Activated T-cell treated with anti-CD3 and anti-CD28 coated beads, Interleukin-2, amount 50 U/mL, for 72 hours (primary cell): ENCODE measurements at regions not wholly inside any gene's neighbourhood (a gene's known extent, or its start where the extent isn't known, plus 50 kb on each side); places are given as distances from the start of the nearest gene placed in this dataset.

Experiments used
- ATAC-seq, 2 donors: fragments of 150-1000 bp; cut with Tn5 transposase; replicated peaks in 1 of 2; 2 replicates each; pipeline ENCODE4 v1.10.0; 2021; ENCODE audit warnings: moderate library complexity in 2 of 2, mild to moderate bottlenecking in 1 of 2
- DNase-seq, 2 donors: peaks; one replicate each; pipeline ENCODE4 v3.0.0; 2021 to 2022; ENCODE audit warnings: mixed read lengths in 1 of 2
- H3K27ac Mint-ChIP-seq: one replicate; pipeline ENCODE4 v1.8.0; 2022; ENCODE audit warnings: mild to moderate bottlenecking, moderate library complexity, mixed read lengths
- H3K27me3 Mint-ChIP-seq: one replicate; pipeline ENCODE4 v1.8.0; 2022; ENCODE audit warnings: low read depth, mixed read lengths
- H3K36me3 Mint-ChIP-seq, 2 donors: one replicate each; pipeline ENCODE4 v1.8.0; 2022; ENCODE audit warnings: mixed read lengths in 2 of 2, mild to moderate bottlenecking in 1 of 2; ENCODE audit not compliant: insufficient read depth in 2 of 2
- H3K4me1 Mint-ChIP-seq: one replicate; pipeline ENCODE4 v1.8.0; 2022; ENCODE audit warnings: low read depth, mixed read lengths
- H3K4me3 Mint-ChIP-seq, 2 donors: one replicate each; pipeline ENCODE4 v1.8.0; 2022; ENCODE audit warnings: mild to moderate bottlenecking in 2 of 2, mixed read lengths in 2 of 2, moderate library complexity in 2 of 2
- H3K9me3 Mint-ChIP-seq, 2 donors: one replicate each; pipeline ENCODE4 v1.8.0; 2022; ENCODE audit warnings: mixed read lengths in 2 of 2

- Mint-ChIP-seq H3K4me3 (no peak overlapping the region), H3K4me1 (no peaks in the 10 kb centered on the region), H3K27me3 (no peaks in the 10 kb centered on the region), H3K36me3 (no peaks in the 10 kb centered on the region), H3K27ac (no peak overlapping the region), H3K9me3 (no peaks in the 10 kb centered on the region)
- ATAC-seq = no peak
- DNase-seq = no peak
These were observed 102.7 kb upstream of the NREP start for GRCh38 chr5:111859533-111860270.

DNA sequence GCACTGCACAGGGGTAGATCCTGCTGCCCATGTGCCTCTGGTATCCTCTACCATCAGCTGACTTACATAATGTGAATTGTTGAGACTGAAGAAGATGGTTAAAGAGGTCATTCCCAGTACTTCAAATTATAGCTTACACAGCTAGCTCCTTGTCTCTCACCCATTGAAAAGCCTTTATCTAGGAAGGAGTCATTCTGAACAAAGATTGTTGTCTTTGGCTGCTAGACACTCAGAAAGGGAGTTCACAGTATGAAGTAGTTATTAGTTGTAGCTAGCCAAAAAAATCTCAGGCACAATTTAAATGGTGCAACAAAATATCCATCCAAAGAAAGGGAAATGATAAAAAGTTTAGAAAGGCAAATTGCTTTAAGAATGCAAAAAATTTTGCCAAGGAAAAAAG, 102.0 kb upstream of the NREP start:
- no peak overlapping the region for H3K27ac Mint-ChIP-seq
- no peaks in the 10 kb centered on the region for H3K9me3 Mint-ChIP-seq
- no peaks in the 10 kb centered on the region for H3K27me3 Mint-ChIP-seq
- ATAC-seq (no peak), DNase-seq (no peak)
- H3K4me3 Mint-ChIP-seq = no peak overlapping the region
- H3K4me1 Mint-ChIP-seq = no peaks in the 10 kb centered on the region
- no peaks in the 10 kb centered on the region for H3K36me3 Mint-ChIP-seq

DNA sequence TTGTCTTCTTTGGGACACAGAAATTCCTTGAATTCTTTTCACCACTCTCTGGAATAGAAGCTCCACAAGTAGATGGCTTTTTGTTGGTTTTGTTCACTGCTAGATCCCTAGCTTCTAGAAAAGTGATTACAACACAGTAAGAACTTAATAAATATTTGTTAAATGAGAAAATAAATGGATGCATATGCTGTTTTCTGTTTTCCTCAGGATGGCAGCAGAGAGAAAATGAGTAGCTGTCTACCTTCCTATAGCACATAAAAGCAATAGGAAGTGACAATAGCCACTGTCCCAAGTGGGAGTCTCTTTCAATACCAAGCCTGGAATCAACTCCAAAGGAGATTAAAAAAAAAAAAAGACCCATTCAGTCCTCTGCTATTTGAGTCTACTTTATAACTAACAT, 100.6 kb upstream of the NREP start:
- H3K4me1 Mint-ChIP-seq = no peaks in the 10 kb centered on the region
- no peak for DNase-seq
- H3K27me3 Mint-ChIP-seq = no peaks in the 10 kb centered on the region
- no peak for ATAC-seq
- no peak overlapping the region for H3K4me3 Mint-ChIP-seq
- no peaks in the 10 kb centered on the region for H3K9me3 Mint-ChIP-seq
- no peak overlapping the region for H3K27ac Mint-ChIP-seq
- no peaks in the 10 kb centered on the region for H3K36me3 Mint-ChIP-seq

GRCh38 chr5:111856876-111857466, 100.0 kb upstream of the NREP start:
- no peaks in the 10 kb centered on the region for H3K9me3 Mint-ChIP-seq
- no peaks in the 10 kb centered on the region for H3K4me1 Mint-ChIP-seq
- DNase-seq = no peak
- H3K36me3 Mint-ChIP-seq = no peaks in the 10 kb centered on the region
- H3K27ac Mint-ChIP-seq = no peak overlapping the region
- no peak overlapping the region for H3K4me3 Mint-ChIP-seq
- no peaks in the 10 kb centered on the region for H3K27me3 Mint-ChIP-seq
- ATAC-seq = no peak

GRCh38 chr5:111855356-111855755, 98.4 kb upstream of the NREP start:
- no peaks in the 10 kb centered on the region for H3K4me1 Mint-ChIP-seq
- H3K4me3 Mint-ChIP-seq = no peak overlapping the region
- no peak overlapping the region for H3K27ac Mint-ChIP-seq
- H3K36me3 Mint-ChIP-seq = no peaks in the 10 kb centered on the region
- ATAC-seq = no peak
- no peaks in the 10 kb centered on the region for H3K27me3 Mint-ChIP-seq
- no peak for DNase-seq
- H3K9me3 Mint-ChIP-seq = no peaks in the 10 kb centered on the region

DNA sequence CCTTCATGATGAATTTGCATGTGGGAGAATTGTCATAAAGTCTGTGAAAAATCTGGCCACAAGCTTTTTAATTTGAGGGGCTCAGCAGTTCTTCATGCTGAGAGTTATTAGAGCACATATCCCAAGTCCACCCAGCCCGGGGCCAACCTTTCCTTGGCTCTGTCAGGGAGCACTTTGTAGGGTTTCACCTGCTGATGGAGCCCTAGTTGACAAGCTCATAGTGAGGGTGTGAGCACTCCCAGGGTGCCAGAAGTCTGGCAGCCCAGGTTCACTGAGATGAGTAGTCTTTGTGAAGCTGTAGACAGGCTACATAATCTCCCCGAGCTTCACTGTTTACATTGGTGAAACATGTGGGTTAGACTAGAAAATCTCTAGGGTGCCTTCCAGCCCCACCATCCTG, 97.2 kb upstream of the NREP start:
- H3K27ac Mint-ChIP-seq = no peak overlapping the region
- H3K4me1 Mint-ChIP-seq = no peaks in the 10 kb centered on the region
- no peaks in the 10 kb centered on the region for H3K36me3 Mint-ChIP-seq
- no peaks in the 10 kb centered on the region for H3K9me3 Mint-ChIP-seq
- no peaks in the 10 kb centered on the region for H3K27me3 Mint-ChIP-seq
- no peak for DNase-seq
- ATAC-seq = no peak
- no peak overlapping the region for H3K4me3 Mint-ChIP-seq

DNA sequence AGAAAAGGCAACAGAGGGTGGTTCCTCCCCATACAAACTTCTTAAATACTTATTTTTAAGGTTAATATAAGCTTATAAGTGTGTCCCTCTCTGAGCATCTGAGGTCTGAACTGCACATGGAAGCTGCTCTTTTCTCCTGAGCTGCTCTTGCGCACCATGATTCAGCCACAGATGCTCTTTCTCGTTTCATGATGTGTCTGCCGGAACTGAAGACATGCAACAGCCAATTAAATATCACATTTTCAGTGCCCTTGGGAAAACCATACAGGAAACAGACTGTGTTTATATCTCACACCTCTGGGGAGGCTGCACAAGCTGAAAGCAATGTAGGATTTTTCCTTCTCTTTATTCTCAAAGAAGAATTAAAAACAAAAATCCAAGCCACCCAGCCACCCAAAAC, 96.8 kb upstream of the NREP start:
- no peaks in the 10 kb centered on the region for H3K27me3 Mint-ChIP-seq
- no peak for ATAC-seq
- DNase-seq = no peak
- H3K4me1 Mint-ChIP-seq = no peaks in the 10 kb centered on the region
- H3K4me3 Mint-ChIP-seq = no peak overlapping the region
- no peak overlapping the region for H3K27ac Mint-ChIP-seq
- no peaks in the 10 kb centered on the region for H3K36me3 Mint-ChIP-seq
- no peaks in the 10 kb centered on the region for H3K9me3 Mint-ChIP-seq

- no peak for ATAC-seq
- Mint-ChIP-seq H3K27me3 (no peaks in the 10 kb centered on the region), H3K9me3 (no peaks in the 10 kb centered on the region), H3K4me3 (no peak overlapping the region), H3K27ac (no peak overlapping the region), H3K4me1 (no peaks in the 10 kb centered on the region), H3K36me3 (no peaks in the 10 kb centered on the region)
- DNase-seq = no peak
These were observed 94.9 kb upstream of the NREP start for GRCh38 chr5:111851631-111852548.

GRCh38 chr5:111848476-111848875, 91.5 kb upstream of the NREP start:
- ATAC-seq (no peak), DNase-seq (no peak)
- Mint-ChIP-seq H3K36me3 (no peaks in the 10 kb centered on the region), H3K4me3 (no peak overlapping the region), H3K9me3 (no peaks in the 10 kb centered on the region), H3K27ac (no peak overlapping the region), H3K27me3 (no peaks in the 10 kb centered on the region), H3K4me1 (no peaks in the 10 kb centered on the region)

DNA sequence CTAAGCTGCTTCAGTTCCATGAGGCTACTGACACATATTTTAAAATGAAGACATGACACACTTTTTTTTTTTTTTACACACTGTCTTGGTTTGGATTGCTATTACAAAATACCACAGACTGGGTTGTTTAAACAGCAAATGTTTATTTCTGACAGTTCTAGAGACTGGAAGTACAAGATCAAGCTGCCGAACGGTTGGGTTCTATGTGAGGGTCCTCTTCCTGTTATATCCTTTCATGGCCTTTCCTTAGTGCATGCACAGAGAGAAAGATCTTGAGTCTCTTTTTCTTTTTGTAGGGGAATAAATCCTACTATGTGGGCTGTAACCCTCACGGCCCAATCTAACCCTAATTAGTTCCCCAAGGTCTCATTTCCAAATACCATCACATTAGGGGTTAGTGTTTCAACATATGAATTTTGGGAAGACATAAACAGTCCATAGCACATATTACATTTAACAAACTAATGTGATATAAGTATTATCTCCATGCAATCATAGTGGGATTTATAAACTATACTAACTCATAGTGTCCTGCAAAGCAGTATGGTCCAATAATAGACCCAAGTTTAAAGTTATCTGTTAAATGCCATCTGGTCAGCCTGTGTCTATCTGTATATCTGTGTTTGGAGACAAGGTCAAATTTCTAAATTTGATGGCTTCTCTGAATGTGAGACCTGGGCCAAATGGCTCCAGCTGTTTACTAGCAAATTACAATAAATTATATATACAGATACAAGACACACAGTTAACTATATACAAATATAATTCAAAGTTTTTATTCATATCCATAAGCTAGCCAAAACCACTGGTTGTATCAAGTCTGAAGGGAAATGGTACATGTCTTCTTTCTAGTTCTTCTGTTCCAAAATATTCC, 90.3 kb upstream of the NREP start:
- no peaks in the 10 kb centered on the region for H3K9me3 Mint-ChIP-seq
- H3K4me1 Mint-ChIP-seq = no peaks in the 10 kb centered on the region
- H3K27ac Mint-ChIP-seq = no peak overlapping the region
- ATAC-seq (no peak), DNase-seq (no peak)
- no peak overlapping the region for H3K4me3 Mint-ChIP-seq
- H3K27me3 Mint-ChIP-seq = peaks cover 6% of the 10 kb centered on the region
- H3K36me3 Mint-ChIP-seq = no peaks in the 10 kb centered on the region

- no peak for ATAC-seq
- DNase-seq = no peak
- peaks cover 15% of the 10 kb centered on the region for H3K27me3 Mint-ChIP-seq
- H3K4me1 Mint-ChIP-seq = no peaks in the 10 kb centered on the region
- no peaks in the 10 kb centered on the region for H3K36me3 Mint-ChIP-seq
- H3K9me3 Mint-ChIP-seq = no peaks in the 10 kb centered on the region
- H3K4me3 Mint-ChIP-seq = no peak overlapping the region
- no peak overlapping the region for H3K27ac Mint-ChIP-seq
These were observed 83.2 kb upstream of the NREP start for GRCh38 chr5:111840036-111840674.

DNA sequence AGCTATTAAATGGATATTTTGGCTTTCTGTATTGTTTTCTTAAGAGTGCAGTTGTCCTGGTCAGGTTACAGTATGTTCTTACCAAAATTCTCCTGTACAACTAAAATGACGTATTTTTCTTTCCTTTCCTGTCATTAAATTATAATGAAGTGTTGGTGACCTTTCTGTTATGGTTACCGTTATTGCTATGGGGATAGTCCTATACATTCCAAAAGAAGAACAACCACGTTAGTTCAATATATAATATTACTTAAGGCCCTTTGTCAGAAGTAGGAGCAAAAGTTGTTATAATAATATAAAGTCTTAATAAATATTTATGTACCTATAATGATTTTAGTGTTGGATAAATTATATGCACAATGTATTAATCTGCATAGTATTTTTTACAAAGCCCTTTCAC, 82.4 kb upstream of the NREP start:
- Mint-ChIP-seq H3K27me3 (peaks cover 15% of the 10 kb centered on the region), H3K36me3 (no peaks in the 10 kb centered on the region), H3K27ac (no peak overlapping the region), H3K4me3 (no peak overlapping the region), H3K4me1 (no peaks in the 10 kb centered on the region), H3K9me3 (no peaks in the 10 kb centered on the region)
- no peak for DNase-seq
- no peak for ATAC-seq
